HepG2 (cell line): ENCODE measurements at regions not wholly inside any gene's neighbourhood (a gene's known extent, or its start where the extent isn't known, plus 50 kb on each side); places are given as distances from the start of the nearest gene placed in this dataset.
A peak's percentile ranks its signal among the peaks of the same experiment; 100 is the strongest.

Experiments
- ATF4 ChIP-seq, 2 experiments: fragments of 450-650 bp in 1 of 2; sonication (generic) in 1 of 2; formaldehyde crosslinking; IDR thresholded peaks; 2 replicates each; pipeline versions ENCODE4 v1.5.0 to v1.8.0; 2020 to 2022; ENCODE audit warnings: mild to moderate bottlenecking in 1 of 2, missing genetic modification reagents in 1 of 2
- ATM ChIP-seq: fragments of 450-650 bp; IDR thresholded peaks from 2 replicates; pipeline ENCODE4 v1.7.1; 2017; ENCODE audit warnings: mild to moderate bottlenecking, borderline replicate concordance
- HCFC1 ChIP-seq: fragments of 150-350 bp; IDR thresholded peaks from 2 replicates; pipeline ENCODE4 v1.6.1; 2014; ENCODE audit warnings: low read depth, low read length
- MLLT10 ChIP-seq: sonication (generic); formaldehyde crosslinking; IDR thresholded peaks from 2 replicates; pipeline ENCODE4 v1.4.0; 2020; ENCODE audit warnings: missing genetic modification reagents
- MTA3 ChIP-seq: sonication (generic); formaldehyde crosslinking; IDR thresholded peaks from 2 replicates; pipeline ENCODE4 v1.4.0; 2020; ENCODE audit warnings: missing genetic modification reagents
- NR0B2 ChIP-seq: sonication (generic); formaldehyde crosslinking; IDR thresholded peaks from 2 replicates; pipeline ENCODE4 v1.4.0; 2020; ENCODE audit warnings: mild to moderate bottlenecking, missing genetic modification reagents
- NRL ChIP-seq: sonication (generic); formaldehyde crosslinking; IDR thresholded peaks from 2 replicates; pipeline ENCODE4 v1.5.0; 2020; ENCODE audit warnings: missing genetic modification reagents, mild to moderate bottlenecking, moderate library complexity, borderline replicate concordance
- PRMT3 ChIP-seq: sonication (generic); formaldehyde crosslinking; IDR thresholded peaks from 2 replicates; pipeline ENCODE4 v1.8.1; 2022; ENCODE audit warnings: low read depth, mild to moderate bottlenecking, moderate library complexity, missing genetic modification reagents, borderline replicate concordance
- SCMH1 ChIP-seq: sonication (generic); formaldehyde crosslinking; IDR thresholded peaks from 2 replicates; pipeline ENCODE4 v1.9.0; 2021; ENCODE audit warnings: missing genetic modification reagents, mild to moderate bottlenecking, borderline replicate concordance
- SKIL ChIP-seq: sonication (generic); formaldehyde crosslinking; IDR thresholded peaks from 2 replicates; pipeline ENCODE4 v1.8.0; 2022; ENCODE audit warnings: missing genetic modification reagents, mild to moderate bottlenecking, moderate library complexity, borderline replicate concordance
- TBX3 ChIP-seq: fragments of 450-650 bp; IDR thresholded peaks from 2 replicates; pipeline ENCODE4 v1.6.1; 2017; ENCODE audit warnings: antibody characterized with exemption, mild to moderate bottlenecking, inconsistent platforms, borderline replicate concordance
- TCF12 ChIP-seq, 2 experiments: fragments of 450-650 bp in 1 of 2; sonication (generic) in 1 of 2; formaldehyde crosslinking in 1 of 2; IDR thresholded peaks; 2 replicates each; pipeline versions ENCODE4 v1.6.1 to v1.8.0; 2017 to 2022; ENCODE audit warnings: antibody characterized with exemption in 1 of 2, mild to moderate bottlenecking in 1 of 2, missing genetic modification reagents in 1 of 2, moderate library complexity in 1 of 2
- TCF7L2 ChIP-seq: IDR thresholded peaks from 2 replicates; pipeline ENCODE4 v1.6.1; 2011; ENCODE audit warnings: mild to moderate bottlenecking, low read depth, low read length, moderate library complexity
- TEF ChIP-seq: sonication (generic); formaldehyde crosslinking; IDR thresholded peaks from 2 replicates; pipeline ENCODE4 v1.5.0; 2020; ENCODE audit warnings: missing genetic modification reagents
- ZBED4 ChIP-seq: sonication (generic); formaldehyde crosslinking; IDR thresholded peaks from 2 replicates; pipeline ENCODE4 v1.4.0; 2020; ENCODE audit warnings: missing genetic modification reagents, borderline replicate concordance
- ZBTB20 ChIP-seq: sonication (generic); formaldehyde crosslinking; IDR thresholded peaks from 2 replicates; pipeline ENCODE4 v1.8.1; 2023; ENCODE audit warnings: missing genetic modification reagents, low read depth, mild to moderate bottlenecking, borderline replicate concordance
- ZFP36 ChIP-seq: fragments of 150-350 bp; IDR thresholded peaks from 2 replicates; pipeline ENCODE4 v1.6.1; 2018; ENCODE audit warnings: borderline replicate concordance, low read length, low read depth; ENCODE audit not compliant: partially characterized antibody
- ZNF224 ChIP-seq: sonication (generic); formaldehyde crosslinking; IDR thresholded peaks from 2 replicates; pipeline ENCODE4 v1.5.0; 2020; ENCODE audit warnings: mild to moderate bottlenecking, missing genetic modification reagents
- ZNF44 ChIP-seq: sonication (generic); formaldehyde crosslinking; IDR thresholded peaks from 2 replicates; pipeline ENCODE4 v1.5.1; 2020; ENCODE audit warnings: mild to moderate bottlenecking, missing genetic modification reagents
- ZNF546 ChIP-seq: sonication (generic); formaldehyde crosslinking; conservative IDR thresholded peaks from 2 replicates; pipeline ENCODE4 v1.8.1; 2023; ENCODE audit warnings: mild to moderate bottlenecking, missing genetic modification reagents

GRCh38 chr2:111617299-111618225 lies 266.4 kb downstream of the ANAPC1 start (continued):
- peak; percentile 58; the same call in 1 of the 2 replicates for TF ChIP-seq SKIL (CRISPR knock-in tag)
- no peak for TF ChIP-seq MLLT10 (CRISPR knock-in tag)
- no peak for TF ChIP-seq ZFP36
- TF ChIP-seq TBX3: no peak
- no peak for TF ChIP-seq ZBED4 (CRISPR knock-in tag)
- TF ChIP-seq ZNF44: no peak
- TF ChIP-seq ZNF546 (CRISPR knock-in tag): no peak
- TF ChIP-seq NRL: no peak
- TF ChIP-seq HCFC1: no peak
- TF ChIP-seq ZBTB20 (CRISPR knock-in tag): peak; percentile 41; the same call in 1 of the 2 replicates
- TF ChIP-seq NR0B2 (CRISPR knock-in tag): no peak
- TF ChIP-seq SCMH1: no peak
- no peak; the same call in 1 of the 2 replicates for TF ChIP-seq PRMT3 (CRISPR knock-in tag)
- TF ChIP-seq TEF (CRISPR knock-in tag): no peak
- no peak for TF ChIP-seq ZNF224 (CRISPR knock-in tag)
- TF ChIP-seq ATM: no peak
- no peak for TF ChIP-seq MTA3
- TF ChIP-seq ATF4 (CRISPR knock-in tag; IDR thresholded peaks at IDR 0.05): no peak
- no peak for TF ChIP-seq TCF7L2
- no peak for TF ChIP-seq TCF12 (IDR thresholded peaks at IDR 0.05)
- no peak for TF ChIP-seq TCF12 (CRISPR knock-in tag; IDR thresholded peaks at IDR 0.05)
